NCI-H510A (cell line): ENCODE measurements at regions not wholly inside any gene's neighbourhood (a gene's known extent, or its start where the extent isn't known, plus 50 kb on each side); places are given as distances from the start of the nearest gene placed in this dataset.
"Not testable (repeated sequence)": the region's sequence is repeated elsewhere in the genome, so short reads cannot be mapped to it uniquely, and the experiment has no call there.

ENCODE experiments used
- DNase-seq: peaks from one replicate; lab custom pipeline; 2025; lab: John Stamatoyannopoulos, UW

DNA sequence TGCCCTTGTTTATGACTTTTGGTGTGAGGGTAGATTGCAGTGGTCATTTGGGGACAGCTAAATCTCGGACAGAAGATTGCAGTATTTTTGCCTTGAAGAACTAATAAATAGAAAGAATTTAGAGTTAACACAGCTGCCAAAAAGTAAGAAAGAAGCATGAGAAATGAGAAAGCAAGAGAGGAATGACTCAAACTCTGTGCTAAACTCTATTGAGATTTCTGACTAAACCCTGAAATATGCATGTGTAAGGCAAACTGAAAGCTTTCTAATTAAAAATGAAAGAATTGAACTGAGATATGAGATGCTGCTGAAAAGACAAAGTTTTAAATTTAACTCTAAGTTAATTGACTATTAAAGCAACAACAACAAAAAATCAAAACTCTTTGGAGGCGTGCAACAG lies 791.3 kb downstream of the RAB28 start:
- no peak for DNase-seq

DNA sequence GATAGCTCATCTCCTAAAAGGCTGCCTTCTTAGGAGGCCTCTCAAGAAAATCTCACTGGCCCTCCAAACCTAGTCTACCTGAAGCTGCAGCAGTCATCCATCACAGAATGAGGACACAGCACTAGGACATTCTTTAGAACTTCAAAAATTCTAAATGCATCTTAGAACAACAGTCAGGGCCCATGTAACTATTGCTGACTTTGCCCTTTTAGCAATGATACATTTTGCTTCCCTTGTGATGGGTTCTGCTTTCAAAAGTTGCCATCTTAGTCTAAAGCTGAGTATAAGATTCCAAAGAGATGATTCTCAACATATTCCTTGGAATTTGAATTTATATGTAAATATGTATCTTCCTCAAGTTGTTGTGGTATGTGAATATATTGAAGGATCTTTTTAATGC lies 793.0 kb downstream of the RAB28 start:
- DNase-seq: no peak

DNA sequence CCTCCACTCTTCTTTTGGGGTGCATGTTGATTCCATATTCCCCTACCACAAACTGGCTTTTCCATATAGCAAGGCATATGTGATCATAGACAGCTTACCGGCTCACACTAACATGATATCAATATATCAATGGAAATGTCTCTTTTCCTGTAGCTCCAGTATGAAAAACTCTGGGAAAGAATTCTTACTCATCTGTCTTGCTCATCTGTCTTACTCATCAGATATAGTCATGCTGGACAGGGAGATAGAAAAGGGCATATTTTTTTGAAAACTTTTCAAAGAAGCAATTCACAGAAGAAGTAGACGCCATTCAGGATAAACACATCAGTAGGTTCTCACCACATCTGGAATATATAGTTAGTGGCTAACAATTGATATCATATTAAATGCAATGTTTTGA lies 794.7 kb downstream of the RAB28 start:
- no peak for DNase-seq

DNA sequence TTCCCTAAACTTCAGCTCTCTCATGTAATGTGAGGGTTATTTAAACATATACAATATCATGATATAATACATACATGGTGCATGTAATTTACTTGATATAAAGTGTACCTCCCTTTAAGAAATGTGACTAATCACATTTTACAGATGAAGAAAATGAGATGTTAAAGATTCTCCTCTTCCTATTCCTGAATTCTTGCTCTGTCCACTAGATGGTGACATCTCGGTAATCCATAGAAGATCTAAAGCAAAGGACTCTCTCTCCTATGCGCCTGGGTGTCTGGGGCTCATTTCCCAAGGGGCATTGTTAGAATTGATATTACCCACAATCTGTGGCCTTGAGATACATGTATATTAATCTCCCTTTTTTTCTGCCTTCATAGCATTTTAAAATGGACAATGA lies 804.9 kb downstream of the RAB28 start:
- DNase-seq: no peak

DNA sequence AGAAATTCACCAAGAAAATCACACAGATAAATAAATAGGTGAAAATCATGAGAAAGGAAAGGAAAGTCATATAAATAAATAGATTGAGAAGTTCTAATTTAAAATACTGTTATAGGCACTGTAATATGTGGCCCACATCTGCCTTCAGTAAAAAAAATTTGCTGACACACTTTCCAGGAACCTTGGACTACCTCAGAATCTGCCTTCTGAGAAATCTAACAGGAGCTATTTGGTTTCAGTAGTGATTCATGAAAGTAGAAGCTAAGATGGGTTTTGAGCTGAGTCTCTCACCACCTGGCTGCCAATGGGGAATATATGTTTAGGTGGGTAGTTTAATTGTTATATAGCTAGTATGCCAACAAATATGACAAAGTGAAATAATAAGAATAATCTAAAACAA lies 810.0 kb downstream of the RAB28 start:
- DNase-seq: no peak

DNA sequence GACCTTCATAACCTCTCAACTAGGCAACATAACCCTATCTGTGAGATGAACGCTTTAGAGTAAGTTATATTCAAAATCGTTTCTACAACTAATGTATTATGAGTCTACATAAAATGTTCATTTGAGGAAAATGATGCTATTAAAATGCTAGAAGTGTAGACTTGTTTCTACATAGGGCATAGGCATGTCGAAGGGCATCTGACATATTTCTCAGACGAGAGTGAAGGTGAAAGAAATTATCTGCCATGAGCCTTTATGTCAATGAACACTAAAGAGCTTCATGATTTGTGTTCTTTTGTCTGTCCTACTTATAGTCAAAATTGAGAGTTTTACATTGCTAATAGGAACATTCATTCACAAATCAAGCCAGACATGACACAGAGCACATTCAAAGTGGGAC lies 811.8 kb downstream of the RAB28 start:
- no peak for DNase-seq

DNA sequence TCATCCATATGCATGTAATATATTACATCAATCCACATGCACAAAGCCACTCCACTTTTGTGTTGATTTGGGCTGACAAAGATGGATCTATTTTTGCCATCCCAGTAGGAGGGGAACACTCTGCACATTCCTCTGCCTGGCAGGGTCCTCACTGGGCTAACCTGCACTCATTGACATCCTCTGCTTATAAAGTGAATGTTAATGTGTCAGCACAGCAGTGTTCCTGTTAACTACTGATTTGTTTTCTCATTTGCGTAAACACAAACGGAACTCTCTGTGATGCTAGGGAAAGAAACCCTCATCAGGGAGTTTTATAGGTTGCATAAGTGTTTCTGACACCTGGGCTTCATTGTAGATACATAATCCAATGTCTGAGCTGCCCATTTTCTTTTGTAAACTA lies 826.0 kb downstream of the RAB28 start:
- DNase-seq: no peak

DNA sequence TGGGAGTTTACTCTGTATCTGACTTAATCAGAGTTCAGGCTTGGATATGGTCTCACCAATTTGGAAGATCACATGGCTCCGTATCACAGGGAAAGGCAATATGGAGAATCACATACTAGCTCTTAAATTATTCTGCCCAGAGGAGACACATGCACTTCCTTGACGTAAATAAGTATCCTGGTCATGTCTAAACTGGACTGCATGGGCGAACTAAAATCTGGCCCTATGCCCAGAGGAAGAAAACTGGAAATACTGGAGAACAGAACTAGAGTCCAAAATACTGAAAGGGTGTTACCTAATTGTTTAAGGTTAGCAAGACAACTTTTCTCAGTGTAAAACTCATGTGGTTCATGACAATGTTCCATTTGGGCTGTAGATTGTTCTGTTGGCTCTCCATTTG lies 832.3 kb downstream of the RAB28 start:
- DNase-seq: no peak

DNA sequence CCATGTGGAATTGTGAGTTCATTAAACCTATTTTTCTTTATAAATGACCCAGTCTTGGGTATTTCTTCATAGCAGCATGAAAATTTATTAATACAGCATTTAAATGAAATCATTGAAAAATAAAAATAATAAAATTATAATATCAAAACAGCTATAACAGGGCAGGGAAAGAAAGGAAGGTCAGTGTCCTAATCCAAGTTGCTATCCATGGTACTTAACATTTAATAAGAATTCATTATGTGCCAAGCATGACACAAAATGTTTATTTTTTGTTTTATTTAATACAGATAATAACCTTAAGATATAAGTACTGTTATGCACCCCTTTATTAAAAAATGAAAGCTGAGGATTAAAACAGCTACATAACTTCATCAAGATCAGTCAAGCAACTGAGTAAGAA lies 838.4 kb downstream of the RAB28 start:
- DNase-seq: no peak

DNA sequence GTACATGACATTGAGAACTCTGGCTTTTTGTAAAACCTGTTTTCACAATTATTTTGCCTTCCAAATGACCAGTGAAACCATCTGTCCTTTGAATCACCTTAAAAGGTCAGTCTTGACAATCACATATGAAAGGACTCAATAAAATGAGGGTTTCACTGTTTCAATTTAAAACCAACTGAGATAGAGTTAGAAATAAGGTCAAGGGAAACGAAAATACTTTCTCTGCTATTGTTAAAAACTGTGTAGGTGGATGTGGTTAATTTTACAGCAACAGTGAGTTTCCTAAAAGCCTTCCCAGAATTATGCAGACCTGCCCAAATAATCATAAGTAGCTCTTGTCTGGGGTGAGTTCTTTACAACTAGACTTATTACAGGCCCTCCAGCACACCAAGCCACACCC lies 839.9 kb downstream of the RAB28 start:
- no peak for DNase-seq

DNA sequence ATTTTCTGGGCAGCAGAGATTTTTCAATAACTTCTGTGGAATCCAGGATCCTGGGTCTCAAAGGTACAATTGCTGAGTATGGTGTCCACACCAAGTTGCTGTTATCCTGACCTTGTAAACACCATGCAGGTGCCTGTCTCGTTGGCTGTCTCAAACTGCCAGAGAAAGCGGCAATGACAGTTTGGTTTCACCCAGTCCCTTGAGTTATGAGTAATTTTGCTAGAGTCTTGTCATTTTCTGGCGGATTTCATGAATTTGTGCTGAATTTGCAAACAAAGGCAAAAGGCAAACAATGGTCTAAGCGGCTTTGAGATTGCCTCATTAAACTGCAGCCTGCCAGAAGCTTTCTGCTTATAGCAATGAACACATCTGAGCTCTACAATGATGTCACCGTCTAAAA lies 847.9 kb downstream of the RAB28 start:
- no peak for DNase-seq

DNA sequence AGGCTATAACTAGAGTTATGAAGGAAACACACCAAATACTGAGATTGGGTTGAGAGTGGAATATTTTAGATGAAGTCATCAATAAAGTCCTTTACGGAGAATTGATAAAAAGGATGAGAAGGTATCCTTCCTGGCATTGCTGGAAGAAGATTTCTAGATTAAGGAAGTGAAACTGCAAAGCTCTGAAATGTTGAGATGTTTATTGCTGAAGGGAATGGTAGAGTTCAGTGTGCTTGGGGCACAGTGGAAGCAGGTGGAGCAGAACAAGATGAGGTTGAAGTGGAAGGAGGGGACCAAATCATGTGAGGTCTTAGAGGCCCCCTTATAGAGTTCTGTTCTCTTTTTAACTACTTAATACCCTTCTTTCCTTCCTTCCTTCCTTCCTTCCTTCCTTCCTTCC lies 848.5 kb downstream of the RAB28 start:
- no peak for DNase-seq

DNA sequence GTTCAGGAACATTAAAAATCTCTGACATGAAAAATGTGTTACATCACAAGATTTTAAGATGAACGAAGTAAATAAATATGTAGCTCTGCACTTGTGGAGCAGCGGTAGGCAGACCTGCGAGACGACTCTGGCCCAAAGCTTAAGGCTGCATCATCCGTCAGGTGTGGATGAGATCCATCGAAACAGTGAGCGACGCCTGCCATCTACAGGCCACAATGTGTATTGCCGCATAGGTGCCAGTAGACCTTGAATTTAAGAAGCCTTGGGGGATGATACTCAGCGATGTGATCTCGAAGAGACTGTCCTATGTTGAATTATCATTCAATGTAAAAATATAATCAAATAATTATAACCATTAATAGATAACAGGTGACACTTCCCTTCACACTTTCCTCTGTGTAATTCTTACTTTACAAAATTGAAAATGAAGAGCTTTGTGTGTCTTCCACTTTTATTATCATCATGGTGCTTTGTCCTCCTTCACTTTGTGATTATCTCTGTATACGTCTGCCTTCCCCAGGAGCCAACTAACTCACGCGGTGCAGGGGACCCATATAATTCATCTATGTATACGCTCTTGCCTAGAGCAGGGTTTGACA lies 851.0 kb downstream of the RAB28 start:
- peak; percentile 16 for DNase-seq

DNA sequence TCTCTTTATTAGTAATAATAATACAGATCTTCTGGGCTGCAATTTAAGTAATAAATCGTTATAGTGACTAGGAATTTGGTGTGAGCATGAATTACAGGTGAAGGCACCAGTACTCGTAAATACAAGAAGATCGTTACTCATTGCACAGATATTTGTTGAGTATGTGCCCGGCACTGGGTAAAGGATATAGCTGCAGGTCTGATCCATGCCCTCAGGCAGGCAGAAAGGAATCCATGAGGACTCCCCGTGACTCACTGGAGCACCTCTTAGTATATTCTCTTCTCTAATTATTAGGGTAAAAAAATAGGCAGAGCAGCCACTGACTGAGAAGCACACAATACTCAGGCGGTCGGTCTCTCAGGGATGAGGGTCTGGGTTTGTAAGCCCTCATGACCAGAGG lies 868.3 kb downstream of the RAB28 start:
- no peak for DNase-seq

DNA sequence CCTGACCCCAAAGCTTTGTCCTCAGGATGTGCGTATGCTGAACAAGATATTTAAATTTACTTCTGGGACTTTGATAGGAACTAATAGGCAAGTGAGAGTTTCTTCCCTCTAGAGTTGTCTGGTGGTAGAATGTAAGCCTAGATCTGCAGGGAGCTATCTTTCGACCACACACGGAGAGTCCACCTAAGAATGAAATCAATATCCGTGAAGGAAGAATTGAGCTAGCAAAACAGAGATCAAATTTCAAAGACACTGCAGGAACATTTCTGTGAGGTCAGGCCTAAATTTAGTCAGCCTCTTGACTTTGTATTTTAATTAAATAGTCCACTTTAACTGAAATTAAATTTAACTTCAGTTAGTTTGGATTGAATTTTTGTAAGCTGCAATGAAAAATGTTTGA lies 871.3 kb downstream of the RAB28 start:
- no peak for DNase-seq

DNA sequence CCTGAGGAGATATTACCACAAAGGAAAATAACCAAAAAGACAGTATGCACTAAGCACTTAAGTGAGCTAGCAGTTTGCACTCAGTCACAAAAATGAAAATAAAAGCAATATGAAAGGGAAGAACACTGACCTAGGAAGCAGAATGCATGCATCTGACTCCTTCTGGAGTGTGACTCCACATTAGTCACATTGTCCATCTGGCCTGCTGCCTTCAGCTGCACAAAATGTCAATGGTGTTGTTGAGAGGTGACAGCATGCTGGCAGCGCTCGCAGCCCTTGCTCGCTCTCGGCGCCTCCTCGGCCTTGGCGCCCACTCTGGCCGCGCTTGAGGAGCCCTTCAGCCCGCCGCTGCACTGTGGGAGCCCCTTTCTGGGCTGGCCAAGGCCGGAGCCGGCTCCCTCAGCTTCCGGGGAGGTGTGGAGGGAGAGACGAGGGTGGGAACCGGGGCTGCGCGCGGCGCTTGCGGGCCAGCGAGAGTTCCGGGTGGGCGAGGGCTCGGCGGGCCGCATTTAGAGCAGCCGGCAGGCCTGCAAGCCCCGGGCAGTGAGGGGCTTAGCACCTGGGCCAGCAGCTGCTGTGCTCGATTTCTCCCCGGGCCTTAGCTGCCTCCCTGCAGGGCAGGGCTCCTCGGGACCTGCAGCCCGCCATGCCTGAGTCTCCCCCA lies 874.8 kb downstream of the RAB28 start:
- not testable (repeated sequence) for DNase-seq

DNA sequence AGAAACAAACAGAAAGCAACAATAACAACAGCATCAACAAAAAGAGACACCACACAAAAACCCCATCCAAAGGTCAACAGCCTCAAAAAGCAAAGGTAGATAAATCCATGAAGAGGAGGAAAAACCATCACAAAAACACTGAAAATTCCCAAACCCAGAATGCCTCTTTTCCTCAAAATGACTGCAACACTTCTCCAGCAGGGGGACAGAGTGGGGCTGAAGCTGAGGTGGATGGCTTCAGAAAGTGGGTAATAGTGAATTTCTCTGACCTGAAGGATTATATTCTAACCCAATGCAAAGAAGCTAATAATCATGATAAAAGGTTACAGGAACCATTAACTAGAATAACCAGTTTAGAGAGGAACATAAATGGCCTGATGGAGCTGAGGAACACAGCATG lies 888.2 kb downstream of the RAB28 start:
- no peak for DNase-seq

DNA sequence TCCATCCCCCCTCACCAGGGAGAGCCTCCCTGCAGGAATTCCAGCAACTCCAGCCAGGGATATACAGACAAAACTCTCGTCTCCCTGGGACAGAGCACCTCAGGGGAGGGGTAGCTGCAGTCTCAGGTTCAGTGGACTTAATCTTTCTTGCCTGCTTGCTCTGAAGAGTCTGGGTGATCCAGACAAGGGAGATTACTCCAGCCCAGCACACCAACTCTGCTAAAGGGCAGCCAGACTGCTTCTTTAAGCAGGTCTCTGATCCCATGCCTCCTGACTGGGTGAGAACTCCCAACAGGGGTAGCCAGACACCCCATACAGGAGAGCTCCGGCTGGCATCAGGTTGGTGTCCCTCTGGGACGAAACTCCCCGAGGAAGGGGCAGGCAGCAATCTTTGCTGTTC lies 888.7 kb downstream of the RAB28 start:
- no peak for DNase-seq

DNA sequence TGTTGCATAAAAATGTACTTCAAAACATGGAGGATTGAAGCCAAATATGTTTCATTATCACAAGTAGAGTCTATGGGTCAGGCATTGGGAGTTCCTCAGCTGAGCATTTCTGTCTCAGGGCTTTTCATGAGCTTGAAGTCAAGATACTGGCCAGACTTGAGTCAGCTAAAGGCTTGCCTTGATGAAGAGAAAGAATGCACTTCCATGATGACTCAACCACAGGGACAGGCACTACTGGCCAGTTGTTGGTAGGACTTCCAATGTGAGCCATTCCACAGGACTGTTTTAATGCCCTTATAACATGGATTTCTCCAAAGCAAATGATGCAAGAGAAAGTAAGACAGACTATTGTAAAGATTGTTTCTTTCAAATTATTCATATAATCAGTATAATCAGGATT lies 895.6 kb downstream of the RAB28 start:
- no peak for DNase-seq

DNA sequence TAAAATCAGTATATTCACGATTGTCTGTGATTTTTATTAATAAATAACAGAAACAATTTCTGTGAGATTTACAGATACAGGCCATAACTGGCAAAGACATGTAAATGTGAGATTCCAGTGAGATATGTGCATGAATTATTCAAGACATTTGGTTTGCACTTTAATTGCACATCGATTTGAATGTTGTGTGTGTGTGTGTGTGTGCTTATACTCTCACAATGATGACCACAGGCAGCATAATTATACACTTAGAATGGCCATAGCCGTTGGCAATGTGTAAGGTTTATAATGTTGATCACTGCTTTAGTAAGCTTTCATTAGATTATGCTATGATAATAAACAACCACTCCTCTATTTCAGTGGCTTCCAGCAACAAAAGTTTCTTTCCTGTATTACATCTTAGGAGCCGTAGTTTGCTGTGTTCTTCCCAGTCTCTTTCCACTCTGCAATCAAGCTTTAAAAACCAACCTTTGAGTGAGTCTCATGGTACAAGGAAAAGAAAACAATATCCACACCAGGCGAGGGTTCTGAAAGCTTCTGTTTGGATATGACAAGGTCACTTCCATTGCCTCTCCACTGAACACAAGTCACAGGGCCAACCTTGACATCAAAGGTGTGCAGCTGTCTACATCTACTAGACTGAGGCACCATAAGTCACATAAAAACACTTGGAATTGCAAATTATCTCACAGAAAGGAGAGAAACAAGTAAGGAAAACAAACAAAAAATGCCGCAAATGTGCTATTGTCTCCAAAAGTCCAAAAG lies 897.7 kb downstream of the RAB28 start:
- no peak for DNase-seq

DNA sequence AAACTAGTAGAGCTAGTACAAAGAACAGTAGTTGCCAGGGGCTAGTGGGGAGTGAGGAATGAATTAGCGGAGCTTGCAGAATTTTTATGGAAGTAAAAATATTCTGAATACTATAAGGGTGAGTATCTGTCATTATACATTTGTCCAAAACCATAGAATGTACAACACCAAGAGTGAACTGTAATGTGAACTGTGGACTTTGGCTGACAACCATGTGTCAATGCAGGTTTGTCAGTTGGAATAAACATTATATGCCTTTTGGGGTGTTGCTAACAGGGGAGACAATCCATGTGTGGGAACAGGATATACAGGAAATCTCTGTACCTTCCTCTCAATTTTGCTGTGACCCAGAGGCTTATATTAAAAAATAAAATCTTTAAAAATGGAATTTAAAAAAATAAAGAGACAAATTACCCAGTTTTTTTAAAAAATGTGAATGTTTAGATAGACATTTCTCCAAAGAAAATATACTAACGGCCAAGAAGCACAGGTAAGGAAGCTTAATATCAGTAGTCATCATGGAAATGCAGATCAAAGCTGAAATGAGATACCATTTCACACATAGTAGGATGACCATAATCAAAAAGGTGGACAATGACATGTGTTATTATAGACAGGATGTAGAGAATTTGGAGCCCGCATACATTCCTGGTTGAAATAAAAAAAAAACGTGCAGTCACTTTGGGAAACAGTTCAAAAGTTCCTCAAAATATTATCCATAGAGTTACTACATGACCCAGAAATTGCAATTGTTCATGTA lies 899.8 kb downstream of the RAB28 start:
- no peak for DNase-seq

DNA sequence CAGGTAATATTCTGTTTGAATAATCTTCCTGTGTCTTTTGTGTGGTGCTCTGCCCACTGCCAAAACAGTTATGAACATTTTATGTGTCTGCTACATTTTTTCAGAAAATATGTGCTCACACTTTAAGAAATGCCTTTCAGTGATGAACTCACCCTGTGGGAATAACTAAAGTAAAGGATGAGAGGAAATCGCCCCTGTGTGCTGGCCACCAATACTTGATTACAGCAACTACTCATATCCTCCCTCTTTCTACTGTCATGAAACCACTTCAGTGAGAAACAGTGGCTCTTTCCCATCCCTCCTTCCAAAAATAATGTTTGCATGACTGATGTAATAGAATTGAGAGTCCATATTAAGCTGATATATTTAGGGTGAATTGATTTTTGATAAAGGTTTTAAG lies 900.9 kb downstream of the RAB28 start:
- no peak for DNase-seq

DNA sequence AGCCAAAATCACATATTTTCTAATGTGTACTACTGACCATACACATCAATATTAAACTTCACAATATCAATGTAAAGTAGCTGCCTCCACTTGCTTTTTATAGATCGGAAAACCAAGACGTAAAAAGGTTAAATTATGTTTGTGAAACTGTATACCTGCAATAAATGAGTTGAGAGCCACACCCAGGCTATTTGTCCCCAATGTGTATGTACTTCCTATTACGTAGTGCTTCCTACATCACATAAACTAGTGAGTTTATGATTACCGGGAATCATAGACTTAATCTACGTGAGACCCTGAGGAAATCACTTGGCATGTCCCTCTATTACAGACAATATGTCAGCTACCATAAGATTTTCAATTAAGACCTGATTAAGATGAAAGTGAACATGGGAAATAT lies 903.4 kb downstream of the RAB28 start:
- no peak for DNase-seq
